OCI-LY7 (cell line): ENCODE measurements at regions not wholly inside any gene's neighbourhood (a gene's known extent, or its start where the extent isn't known, plus 50 kb on each side); places are given as distances from the start of the nearest gene placed in this dataset.

ENCODE experiments used
- BruUV-seq: library from RNA; stranded (reverse); fragments of 400-500 nt; replicated peaks from 2 replicates; lab custom pipeline; 2021; lab: Mats Ljungman, UMichigan
- CTCF ChIA-PET: fragments of 300-600 bp; sonication (Branson Sonifier 250); formaldehyde crosslinking; loops from one replicate; lab custom pipeline; 2022; ENCODE audit warnings: antibody characterized with exemption; ENCODE audit not compliant: unreplicated experiment; lab: Charles Lee
- POLR2A ChIA-PET: fragments of 300-600 bp; sonication (Branson Sonifier 250); formaldehyde crosslinking; loops from one replicate; lab custom pipeline; 2022; ENCODE audit warnings: antibody characterized with exemption; lab: Charles Lee
- DNase-seq: peaks from one replicate; pipeline ENCODE4 v3.0.0-alpha.2; 2015; ENCODE audit warnings: low spot score
- H2AFZ ChIP-seq: fragments of 200-600 bp; sonication (generic), shearing (Covaris generic); 2 replicates; pipeline ENCODE4 v1.6.1; 2014; ENCODE audit warnings: mild to moderate bottlenecking, antibody characterized with exemption, low read length, moderate library complexity
- H3K27ac ChIP-seq: fragments of 200-600 bp; sonication (generic); 2 replicates; pipeline ENCODE4 v1.5.1; 2014; ENCODE audit warnings: mixed run types, low read depth, mild to moderate bottlenecking, moderate library complexity, low read length, inconsistent platforms; ENCODE audit not compliant: poor library complexity, severe bottlenecking
- H3K36me3 ChIP-seq: fragments of 200-600 bp; sonication (generic); 2 replicates; pipeline ENCODE4 v1.6.1; 2014; ENCODE audit warnings: mild to moderate bottlenecking, antibody characterized with exemption, low read length, moderate library complexity, mixed read lengths; ENCODE audit not compliant: insufficient read depth
- H3K4me1 ChIP-seq: fragments of 200-600 bp; sonication (generic); 2 replicates; pipeline ENCODE4 v1.5.1; 2014; ENCODE audit warnings: mild to moderate bottlenecking, low read length; ENCODE audit not compliant: insufficient read depth, poor library complexity, severe bottlenecking
- H3K4me2 ChIP-seq: fragments of 200-600 bp; sonication (generic); 2 replicates; pipeline ENCODE4 v1.6.1; 2014; ENCODE audit warnings: mild to moderate bottlenecking, low read length
- H3K4me3 ChIP-seq: fragments of 200-600 bp; sonication (generic); 2 replicates; pipeline ENCODE4 v1.5.1; 2014; ENCODE audit warnings: mild to moderate bottlenecking, low read depth, low read length; ENCODE audit not compliant: poor library complexity, severe bottlenecking
- H3K79me2 ChIP-seq: fragments of 200-600 bp; sonication (generic); 2 replicates; pipeline ENCODE4 v1.6.1; 2016; ENCODE audit warnings: low read depth, mild to moderate bottlenecking, low read length, moderate library complexity, mixed read lengths; ENCODE audit not compliant: insufficient read depth
- H3K9me2 ChIP-seq: fragments of 200-600 bp; sonication (generic); 2 replicates; pipeline ENCODE4 v1.6.1; 2016; ENCODE audit warnings: mild to moderate bottlenecking, low read length, mixed read lengths; ENCODE audit not compliant: insufficient read depth
- H3K9me3 ChIP-seq: fragments of 200-600 bp; sonication (generic); 2 replicates; pipeline ENCODE4 v1.6.1; 2014; ENCODE audit warnings: mild to moderate bottlenecking, mixed run types, low read length, mixed read lengths
- H4K20me1 ChIP-seq: fragments of 200-600 bp; sonication (generic); 2 replicates; pipeline ENCODE4 v1.6.1; 2014; ENCODE audit warnings: mild to moderate bottlenecking, antibody characterized with exemption, low read length, moderate library complexity, mixed read lengths; ENCODE audit not compliant: insufficient read depth
- CTCF ChIP-seq: fragments of 200-600 bp; sonication (generic); conservative IDR thresholded peaks from 2 replicates; pipeline ENCODE4 v1.5.1; 2014; ENCODE audit warnings: mild to moderate bottlenecking, antibody characterized with exemption, low read length, moderate library complexity, mixed read lengths
- EZH2phosphoT487 ChIP-seq: fragments of 200-600 bp; sonication (generic); IDR thresholded peaks from 2 replicates; pipeline ENCODE4 v1.6.1; 2018; ENCODE audit warnings: low read depth, borderline replicate concordance, mild to moderate bottlenecking, mixed run types, antibody characterized with exemption, low read length, moderate library complexity, mixed read lengths
- intact Hi-C: fragments of 100-400 bp; cut with micrococcal nuclease; formaldehyde crosslinking; loops from one replicate; pipeline ENCODE4 v1.10.0; 2022; ENCODE audit not compliant: unreplicated experiment

- no peaks in the 10 kb centered on the region for H3K79me2 ChIP-seq
- intact Hi-C loops = no loop called here
- TF ChIP-seq CTCF = no peak
- no peak for TF ChIP-seq EZH2phosphoT487
- H4K20me1 ChIP-seq = no peaks in the 10 kb centered on the region
- H3K4me2 ChIP-seq = no peak overlapping the region
- no peaks in the 10 kb centered on the region for H3K4me1 ChIP-seq
- no peak overlapping the region for H2AFZ ChIP-seq
- no peak overlapping the region for H3K4me3 ChIP-seq
- H3K27ac ChIP-seq = no peak overlapping the region
- no peaks in the 10 kb centered on the region for H3K36me3 ChIP-seq
- ChIA-PET POLR2A (no interaction called here), CTCF (no interaction called here)
- H3K9me3 ChIP-seq = no peaks in the 10 kb centered on the region
- no peaks in the 10 kb centered on the region for H3K9me2 ChIP-seq
- DNase-seq = no peak
- BruUV-seq = no TSS peak
These were observed 120.2 kb upstream of the PJA2 start for GRCh38 chr5:109529987-109530386.

GRCh38 chr5:109529520-109529919 is 119.7 kb upstream of the PJA2 start:
- no peaks in the 10 kb centered on the region for H3K9me2 ChIP-seq
- H2AFZ ChIP-seq = no peak overlapping the region
- BruUV-seq = no TSS peak
- H3K4me1 ChIP-seq = no peaks in the 10 kb centered on the region
- no peaks in the 10 kb centered on the region for H3K9me3 ChIP-seq
- no peak overlapping the region for H3K27ac ChIP-seq
- H3K4me3 ChIP-seq = no peak overlapping the region
- intact Hi-C loops = no loop called here
- no peak for DNase-seq
- H3K36me3 ChIP-seq = no peaks in the 10 kb centered on the region
- no peaks in the 10 kb centered on the region for H4K20me1 ChIP-seq
- CTCF ChIA-PET = no interaction called here
- TF ChIP-seq EZH2phosphoT487 (no peak), CTCF (no peak)
- H3K4me2 ChIP-seq = no peak overlapping the region
- POLR2A ChIA-PET = no interaction called here
- no peaks in the 10 kb centered on the region for H3K79me2 ChIP-seq

GRCh38 chr5:109524555-109524954 is 114.8 kb upstream of the PJA2 start:
- H3K27ac ChIP-seq = no peak overlapping the region
- no peaks in the 10 kb centered on the region for H4K20me1 ChIP-seq
- no peaks in the 10 kb centered on the region for H3K9me2 ChIP-seq
- no peak for DNase-seq
- no peak for TF ChIP-seq CTCF
- no peak for TF ChIP-seq EZH2phosphoT487
- no peaks in the 10 kb centered on the region for H3K9me3 ChIP-seq
- no peaks in the 10 kb centered on the region for H3K79me2 ChIP-seq
- ChIA-PET CTCF (no interaction called here), POLR2A (no interaction called here)
- intact Hi-C loops = no loop called here
- no TSS peak for BruUV-seq
- no peak overlapping the region for H2AFZ ChIP-seq
- H3K36me3 ChIP-seq = no peaks in the 10 kb centered on the region
- no peak overlapping the region for H3K4me2 ChIP-seq
- H3K4me3 ChIP-seq = no peak overlapping the region
- no peaks in the 10 kb centered on the region for H3K4me1 ChIP-seq
